SH-SY5Y (cell line): ENCODE measurements at regions not wholly inside any gene's neighbourhood (a gene's known extent, or its start where the extent isn't known, plus 50 kb on each side); places are given as distances from the start of the nearest gene placed in this dataset.

ENCODE experiments used
- GATA2 ChIP-seq: IDR thresholded peaks from 2 replicates; pipeline ENCODE4 v1.6.1; 2011; ENCODE audit warnings: mild to moderate bottlenecking, low read depth, low read length
- GATA3 ChIP-seq: IDR thresholded peaks from 2 replicates; pipeline ENCODE4 v1.6.1; 2011; ENCODE audit warnings: low read depth, mild to moderate bottlenecking, low read length, moderate library complexity

DNA sequence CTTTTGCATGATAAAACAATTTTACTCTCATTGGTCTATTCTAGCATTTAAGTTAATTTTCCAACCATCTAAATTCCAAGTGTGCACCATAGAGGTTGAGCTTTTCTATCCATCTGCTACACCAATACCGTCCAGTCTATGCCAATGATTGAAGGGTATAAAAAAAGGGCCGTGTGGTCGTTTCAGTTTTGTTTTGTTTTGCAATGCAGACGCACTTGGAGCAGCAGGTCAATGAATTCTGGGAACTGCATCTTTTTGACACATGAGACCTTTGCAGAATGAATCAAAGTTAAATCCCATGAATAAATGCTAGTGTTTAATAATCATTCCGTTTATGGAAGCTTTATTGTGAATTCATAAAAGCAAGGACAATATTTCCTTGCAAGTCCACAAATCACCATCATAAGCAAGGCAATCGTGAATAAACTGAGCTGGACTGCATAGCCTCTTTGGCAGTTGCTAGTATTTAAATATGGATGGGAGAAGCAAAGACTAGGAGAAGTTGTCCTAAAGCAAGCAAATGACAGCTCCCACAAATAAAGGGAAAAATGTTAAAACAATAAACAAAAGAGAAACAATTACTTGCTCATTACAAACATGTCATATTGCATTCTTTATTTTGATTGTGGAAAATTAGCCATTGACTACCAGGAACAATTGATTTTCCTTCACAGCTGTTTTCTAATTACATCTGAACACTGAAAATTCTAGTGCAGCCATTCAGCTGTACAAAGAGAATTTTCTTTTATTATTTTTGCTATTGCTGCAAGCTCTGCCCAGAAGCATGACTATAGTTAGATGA, 649.7 kb upstream of the GJE1 start:
- no peak for TF ChIP-seq GATA2
- TF ChIP-seq GATA3, result no peak
